GM19238 (cell line): ENCODE measurements at regions not wholly inside any gene's neighbourhood (a gene's known extent, or its start where the extent isn't known, plus 50 kb on each side); places are given as distances from the start of the nearest gene placed in this dataset.

ENCODE experiments used
- DNase-seq: peaks from one replicate; pipeline ENCODE4 v3.0.0; 2011; ENCODE audit warnings: low spot score; ENCODE audit not compliant: insufficient read length

DNA sequence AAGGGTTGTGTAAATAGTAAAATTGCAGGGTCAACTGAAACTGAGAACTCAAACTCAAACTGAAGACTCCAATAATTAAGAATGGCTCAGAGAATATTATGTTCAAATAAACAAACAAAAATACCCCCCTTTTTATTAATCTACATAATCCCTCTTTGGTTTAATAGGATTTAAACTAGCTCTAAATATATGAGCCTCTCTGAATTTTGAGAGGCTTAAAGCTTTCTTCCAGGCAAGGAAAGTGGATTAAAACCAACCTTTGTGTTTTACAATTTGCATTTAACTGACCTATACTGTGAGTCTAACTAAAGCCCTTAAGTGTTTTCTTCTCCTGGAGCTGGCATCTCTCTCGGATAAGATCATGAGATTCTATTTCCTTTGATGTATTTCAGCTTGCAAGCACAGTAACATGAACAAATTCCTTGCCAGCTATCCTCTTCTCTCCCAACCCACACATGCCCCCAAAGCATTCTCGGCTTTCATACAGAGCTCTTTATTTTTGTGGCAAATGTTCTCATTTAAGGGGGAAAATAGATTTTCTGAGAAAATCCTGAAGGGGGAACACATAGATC, 1310.8 kb upstream of the AGA start:
- DNase-seq = no peak

DNA sequence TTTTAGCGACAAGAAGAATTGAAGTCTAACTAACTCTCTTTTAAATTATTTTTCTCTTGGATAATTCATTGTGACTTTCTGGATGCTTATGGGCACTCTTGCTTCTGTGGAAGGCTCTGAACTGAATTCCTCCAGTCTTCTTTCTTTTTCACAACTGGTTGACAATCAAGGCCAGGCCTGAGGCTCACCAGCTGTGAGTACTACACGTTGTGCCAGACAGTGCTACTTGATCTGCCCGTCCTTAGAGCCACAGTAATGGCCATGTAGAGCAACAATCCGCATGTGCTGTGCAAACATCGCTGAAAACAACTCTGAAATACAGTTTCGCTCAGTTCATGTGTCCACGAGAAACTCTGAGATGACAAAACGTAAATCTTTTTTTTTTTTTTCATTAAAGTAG, 1336.3 kb upstream of the AGA start:
- DNase-seq = no peak

DNA sequence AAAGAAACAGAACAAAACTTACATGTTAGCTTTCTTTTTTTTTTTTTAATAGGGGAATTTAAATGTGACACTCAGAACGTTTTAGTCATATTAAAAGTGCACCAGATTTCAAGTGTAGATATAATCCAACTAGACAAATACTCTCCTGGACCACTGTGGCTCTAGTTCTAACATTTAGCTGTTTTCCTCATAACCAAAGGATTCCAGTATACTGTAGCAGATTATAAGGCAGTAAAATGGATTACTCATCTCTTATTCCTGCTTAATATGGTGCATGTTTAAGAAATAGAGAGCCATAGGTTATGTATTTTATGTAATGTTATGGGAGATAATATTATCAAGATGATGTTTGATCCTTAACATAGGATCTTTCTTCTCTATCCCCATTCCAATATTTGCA, 1339.5 kb upstream of the AGA start:
- DNase-seq = no peak

DNA sequence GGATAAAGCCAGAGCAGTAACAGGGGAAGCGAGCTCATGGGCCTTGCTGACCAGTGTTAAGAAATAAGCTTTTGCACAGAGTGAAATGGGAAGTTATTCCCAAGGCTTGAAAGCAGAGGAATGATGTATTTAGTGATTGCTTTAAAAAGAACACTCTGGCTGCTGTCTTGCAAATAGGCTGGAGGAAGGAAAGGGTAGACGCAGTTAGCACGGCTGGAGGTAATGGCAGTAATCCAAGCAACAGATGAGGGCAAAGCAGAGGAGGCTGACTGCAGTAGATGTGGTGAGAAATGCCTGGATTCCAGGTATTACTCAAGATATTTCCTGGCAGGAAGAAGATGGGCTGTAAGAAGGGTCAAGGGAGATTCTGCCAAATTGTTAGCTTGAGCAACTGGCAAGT, 1342.3 kb upstream of the AGA start:
- DNase-seq = no peak

DNA sequence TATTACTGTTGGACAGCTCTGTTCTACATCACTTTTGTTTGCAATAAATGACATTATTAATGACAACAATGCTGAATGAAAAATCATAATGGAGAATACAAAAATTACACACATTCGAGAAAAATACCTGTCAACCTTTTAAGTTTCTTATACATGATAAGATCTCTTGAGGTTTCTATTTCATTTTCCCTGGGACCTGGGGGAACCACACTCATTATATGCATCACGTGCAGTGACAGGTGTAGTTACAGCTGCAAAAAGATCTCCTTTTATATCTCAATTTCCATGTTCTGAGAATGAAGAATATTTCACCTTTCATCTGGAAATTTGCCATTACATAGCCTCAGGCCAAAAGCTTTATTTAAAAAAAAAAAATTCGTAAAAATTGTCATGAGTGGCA, 1347.0 kb upstream of the AGA start:
- DNase-seq = no peak

DNA sequence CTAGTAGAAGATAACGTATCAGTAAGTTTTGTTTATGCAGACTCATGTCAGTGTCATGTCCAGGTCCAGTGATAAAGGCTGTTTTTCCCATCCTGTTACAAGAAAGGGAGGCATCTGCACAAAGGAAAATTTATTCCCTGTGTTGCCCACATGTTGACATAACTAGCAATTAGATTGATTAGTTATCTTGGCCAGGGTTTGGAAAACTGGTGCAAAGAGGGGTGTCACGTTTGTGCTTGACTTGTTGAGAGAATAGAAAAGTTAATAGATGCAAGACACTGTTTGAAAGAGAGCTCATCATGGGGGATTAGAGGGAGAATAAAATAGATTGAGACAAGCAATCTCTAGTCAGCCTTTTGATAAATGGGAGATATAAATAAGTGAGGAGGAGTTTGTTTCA, 1357.0 kb upstream of the AGA start:
- no peak for DNase-seq

DNA sequence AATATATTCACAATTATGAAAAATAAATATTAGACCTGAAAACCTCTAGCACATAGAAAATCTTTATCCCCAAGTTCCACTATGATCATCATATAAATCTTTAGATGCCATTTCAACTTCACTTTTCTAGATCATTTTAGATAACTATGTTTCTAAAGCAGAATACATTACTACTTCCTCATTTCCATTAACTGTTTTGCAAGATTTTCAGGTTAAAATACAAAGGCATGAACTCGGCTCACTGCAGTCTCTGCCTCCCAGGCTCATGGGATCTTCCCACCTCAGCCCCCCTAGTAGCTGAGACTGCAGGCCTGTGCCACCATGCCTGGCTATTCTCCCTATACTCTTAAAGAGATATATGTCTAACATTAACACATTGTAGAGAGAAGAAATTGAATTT, 1365.9 kb upstream of the AGA start:
- no peak for DNase-seq

DNA sequence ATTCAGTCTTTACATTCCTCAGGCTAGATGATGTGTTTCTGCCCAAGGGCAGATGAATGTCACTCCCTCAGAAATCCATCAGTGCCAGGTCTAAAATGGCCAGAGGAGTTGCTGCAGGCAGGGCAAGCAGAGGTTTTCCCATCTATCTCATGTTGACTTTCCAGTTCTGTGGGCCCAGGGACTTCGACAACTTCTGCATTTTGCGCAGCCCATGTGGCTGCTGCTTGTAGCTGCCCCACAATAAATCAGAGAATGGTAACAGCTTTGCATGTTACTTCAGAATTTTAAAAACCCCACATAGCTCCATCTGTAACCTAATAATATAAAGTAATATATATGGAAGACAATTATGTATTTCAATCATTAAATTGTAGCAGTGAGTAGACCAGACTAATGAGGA, 1367.7 kb upstream of the AGA start:
- DNase-seq = no peak

DNA sequence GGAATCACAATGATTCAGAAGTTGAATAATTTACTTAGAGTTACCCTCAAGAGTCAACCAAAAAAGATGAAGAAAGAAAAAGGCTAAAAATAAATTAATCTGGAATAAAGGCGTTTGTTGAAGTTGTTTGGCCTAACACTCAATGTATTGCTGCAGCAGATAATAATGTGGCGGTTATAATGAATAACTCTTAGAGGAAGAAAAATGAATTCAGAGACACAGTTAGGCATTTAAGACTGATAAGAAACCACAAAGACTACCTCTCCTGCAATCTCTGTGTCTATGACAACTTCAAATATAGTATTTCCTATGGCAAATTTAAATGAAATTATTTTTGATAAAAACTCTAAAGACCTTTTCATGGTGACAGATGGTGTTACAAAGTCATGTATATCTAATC, 1369.1 kb upstream of the AGA start:
- no peak for DNase-seq

DNA sequence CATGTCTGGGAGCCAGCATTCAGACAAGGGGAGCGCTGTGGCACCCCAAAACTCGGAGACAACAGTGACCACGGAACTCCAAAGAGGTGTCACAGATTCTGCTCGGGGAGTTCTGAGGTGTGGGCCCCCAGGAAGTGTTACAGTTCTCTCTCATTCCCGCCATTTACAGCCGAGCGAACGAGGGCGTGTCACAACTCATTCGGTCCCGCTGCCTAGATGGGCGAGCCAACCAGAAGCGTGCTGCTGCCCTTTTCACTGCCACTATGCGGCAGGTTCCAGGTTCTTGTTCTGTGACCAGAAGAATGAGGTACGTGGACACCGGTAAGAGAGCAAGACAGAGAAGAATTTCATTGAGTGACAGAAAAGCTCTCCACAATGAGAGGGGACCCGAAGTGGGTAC, 1370.6 kb upstream of the AGA start:
- no peak for DNase-seq

DNA sequence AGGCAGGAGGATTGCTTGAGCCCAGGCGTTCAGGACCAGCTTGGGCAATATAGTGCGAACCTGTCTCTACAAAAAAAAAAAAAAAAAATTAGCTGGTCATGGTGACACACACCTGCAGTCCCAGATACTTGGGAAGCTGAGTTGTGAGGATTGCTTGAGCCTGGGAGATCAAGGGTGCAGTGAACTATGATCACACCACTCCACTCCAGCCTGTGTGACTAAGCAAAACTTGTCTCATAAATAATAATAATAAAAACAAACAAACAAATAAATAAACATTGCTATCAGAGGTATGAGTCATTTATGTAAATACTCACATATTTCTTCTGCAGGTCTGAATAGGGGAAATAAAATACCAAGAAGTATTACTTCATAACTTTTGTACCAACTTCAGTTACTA, 1372.7 kb upstream of the AGA start:
- DNase-seq = no peak

DNA sequence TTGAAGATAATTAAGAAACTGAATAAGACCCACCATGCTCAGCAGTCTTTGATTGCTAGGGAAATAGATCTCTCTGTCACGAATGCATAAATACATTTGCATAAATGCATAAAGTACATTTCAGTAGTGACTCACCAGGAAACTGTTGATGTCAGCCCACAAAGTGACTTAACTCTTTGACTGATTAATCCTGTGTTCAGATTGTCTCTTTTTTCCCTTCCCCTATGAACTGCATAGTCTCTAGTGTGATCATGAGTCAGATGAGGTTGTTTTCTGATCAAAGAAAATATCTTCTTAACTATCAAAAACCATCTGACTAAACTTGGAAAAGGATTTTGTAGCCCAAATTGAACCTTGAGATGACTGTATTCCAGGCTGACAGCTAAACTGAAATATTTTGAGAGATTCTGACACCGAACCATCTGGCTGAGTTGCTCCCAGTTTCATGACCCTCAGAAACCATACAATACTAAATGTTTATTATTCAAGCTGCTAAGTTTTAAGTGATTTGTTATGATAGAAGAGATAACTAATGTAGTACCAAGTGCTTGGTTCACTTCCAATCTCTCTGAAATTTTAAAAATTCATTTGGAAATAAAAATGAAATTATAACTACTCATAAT, 1381.5 kb upstream of the AGA start:
- DNase-seq = no peak

DNA sequence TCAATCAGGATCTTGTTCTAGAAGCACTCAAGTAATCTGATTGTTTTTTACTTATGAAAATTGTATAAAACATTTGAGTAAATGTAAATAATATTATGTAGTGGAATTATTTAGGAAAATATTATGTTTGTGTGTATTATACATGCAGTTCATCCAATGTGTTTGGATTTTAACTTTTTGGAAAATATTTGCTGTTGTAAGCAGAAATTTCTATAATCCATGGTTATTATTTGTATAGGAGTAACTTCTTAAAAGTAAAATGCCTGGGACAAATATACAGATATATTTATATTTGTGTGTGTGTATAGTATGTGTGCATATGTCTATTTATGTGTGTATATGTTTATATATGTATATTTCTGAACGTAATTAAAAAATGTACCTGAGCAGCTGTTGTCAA, 1394.6 kb upstream of the AGA start:
- no peak for DNase-seq

DNA sequence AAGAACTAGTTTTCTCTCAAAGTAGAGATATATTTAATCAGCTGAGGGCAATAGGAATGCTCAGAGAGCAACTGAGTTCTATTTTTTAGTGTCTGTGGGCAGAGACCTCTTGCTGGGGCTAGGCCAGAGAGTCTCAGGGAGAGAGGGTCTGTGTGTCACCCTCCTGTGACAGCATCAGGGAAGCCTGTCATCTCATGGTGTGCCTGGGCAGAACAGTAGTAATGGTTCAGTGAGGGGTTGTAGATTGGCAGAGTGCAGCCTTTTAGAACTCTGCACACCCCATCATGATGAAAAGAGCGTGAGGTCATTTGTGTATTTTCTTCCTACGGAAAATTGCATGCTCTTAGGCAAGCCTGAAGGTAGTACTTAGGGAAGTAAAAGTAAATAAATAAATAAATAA, 1396.5 kb upstream of the AGA start:
- no peak for DNase-seq

DNA sequence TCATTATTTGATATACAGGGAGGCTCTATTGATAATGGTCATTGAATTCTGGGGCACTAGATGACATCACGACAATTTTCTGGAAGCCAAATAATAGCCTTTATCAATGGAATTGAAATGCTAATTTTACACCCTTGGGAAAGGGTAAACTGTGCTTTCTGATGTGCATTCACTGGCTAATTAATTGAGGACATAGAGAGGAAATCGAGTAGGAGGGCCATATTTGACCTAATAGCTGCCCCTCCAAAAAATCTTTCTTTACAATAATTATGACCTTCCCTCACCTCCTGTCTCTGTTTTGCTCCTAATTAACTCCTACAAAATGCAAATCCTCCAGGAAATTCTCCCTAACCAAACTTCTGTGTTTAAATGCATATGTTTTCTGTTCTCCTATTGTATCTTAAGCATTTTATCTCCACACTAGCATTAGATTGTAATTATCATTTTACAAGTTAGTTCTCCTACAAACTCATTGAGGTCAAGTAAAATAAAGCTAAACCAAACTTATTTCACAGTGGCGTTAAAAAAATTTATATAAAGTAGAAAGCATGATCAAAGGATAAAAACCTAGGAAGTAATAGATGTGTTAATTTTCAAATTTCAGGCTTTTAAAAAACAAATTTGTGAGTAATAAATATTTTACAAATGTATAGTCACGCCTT, 1414.0 kb upstream of the AGA start:
- DNase-seq = no peak

DNA sequence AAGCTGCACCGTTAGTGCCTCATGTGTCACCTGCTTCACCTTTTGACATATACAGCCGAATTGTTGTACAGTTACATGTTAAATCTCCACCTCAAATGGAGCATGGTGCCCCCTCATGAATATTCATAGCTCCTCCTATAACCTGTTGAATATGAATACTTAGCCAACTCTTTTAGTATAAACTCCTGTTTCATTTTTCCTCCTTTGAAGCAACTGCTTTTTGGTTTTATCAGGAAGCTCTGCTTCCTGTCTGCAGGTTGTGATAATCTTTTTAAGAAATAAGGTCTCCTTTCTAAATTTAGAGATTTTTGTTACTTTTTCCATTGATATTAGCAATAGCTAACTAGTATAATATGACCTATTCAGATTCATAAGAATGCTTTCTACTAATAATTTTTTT, 1429.2 kb upstream of the AGA start:
- no peak for DNase-seq

DNA sequence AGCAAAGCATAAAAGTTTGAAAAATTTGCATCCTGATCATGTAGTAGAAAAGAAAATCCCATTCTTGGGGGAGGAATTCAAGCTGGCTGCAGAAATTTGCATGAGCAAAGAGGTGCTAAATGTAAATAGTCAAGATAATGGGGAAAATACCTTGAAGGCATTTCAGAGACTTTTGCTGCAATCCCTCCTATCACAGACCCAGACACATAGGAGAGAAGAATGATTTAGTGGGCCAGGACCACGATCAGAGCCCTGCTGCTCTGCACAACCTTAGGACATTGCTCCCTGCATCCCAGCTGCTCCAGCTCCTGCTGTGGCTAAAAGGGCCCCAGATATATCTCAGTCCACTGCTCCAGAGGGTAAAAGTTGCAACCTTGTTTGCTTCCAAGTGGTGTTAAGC, 1439.7 kb upstream of the AGA start:
- no peak for DNase-seq

DNA sequence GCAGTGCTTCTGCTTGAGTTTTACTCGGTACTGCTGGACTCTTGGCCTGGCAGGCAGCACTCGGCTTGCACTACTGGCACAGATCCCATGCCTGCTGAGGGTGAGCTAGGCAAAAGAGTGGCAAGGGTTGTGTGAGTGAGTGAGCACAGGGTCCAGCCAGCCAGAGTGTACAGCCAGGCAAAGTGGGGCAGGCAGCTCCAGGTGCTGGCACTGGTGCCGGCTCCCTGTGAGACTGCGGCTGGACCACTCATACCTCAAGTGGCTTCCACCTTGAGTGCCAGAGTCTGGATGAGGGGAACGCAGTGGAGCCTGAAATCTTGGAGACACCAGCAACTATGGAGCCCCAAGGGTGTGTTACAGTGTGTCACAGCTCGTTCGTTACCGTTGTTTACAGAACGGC, 1451.9 kb upstream of the AGA start:
- DNase-seq = no peak

DNA sequence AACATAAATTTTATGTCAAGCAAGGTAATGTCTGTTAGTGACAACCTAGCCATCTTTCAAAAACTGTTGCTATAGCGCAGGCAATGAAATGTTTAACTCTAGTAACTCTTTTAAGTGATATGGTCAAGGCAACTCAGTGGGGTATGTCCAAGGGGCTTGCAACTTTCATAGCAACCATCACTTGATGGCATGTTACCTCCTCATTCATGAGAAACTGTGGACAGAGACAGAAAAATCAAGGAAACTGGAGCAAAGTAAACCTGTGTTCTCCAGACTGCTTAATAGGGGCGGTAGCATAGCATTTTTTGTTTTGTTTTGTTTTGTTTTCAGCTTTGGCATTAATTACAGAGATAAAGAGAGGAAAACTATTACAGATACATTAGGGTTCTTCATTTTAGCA, 1456.8 kb upstream of the AGA start:
- DNase-seq = no peak

DNA sequence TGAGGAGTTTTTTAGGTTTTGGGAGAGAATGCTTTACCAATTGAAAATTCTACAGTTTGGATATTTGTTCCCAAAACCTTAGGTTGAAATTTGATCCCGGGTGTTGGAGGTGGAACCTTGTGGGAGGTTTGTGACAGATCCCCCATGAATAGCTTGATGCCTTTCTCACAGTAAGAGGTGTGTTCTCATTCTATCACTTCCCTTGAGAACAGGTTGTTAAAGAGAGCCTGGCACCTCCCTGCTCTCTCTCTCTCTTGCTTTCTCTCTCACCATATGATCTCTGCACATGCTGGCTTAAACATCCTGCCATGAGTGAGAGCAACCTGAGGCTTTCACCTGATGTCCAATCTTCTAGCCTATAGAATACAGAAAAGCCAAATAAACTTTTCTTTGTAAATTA, 1475.5 kb upstream of the AGA start:
- no peak for DNase-seq

DNA sequence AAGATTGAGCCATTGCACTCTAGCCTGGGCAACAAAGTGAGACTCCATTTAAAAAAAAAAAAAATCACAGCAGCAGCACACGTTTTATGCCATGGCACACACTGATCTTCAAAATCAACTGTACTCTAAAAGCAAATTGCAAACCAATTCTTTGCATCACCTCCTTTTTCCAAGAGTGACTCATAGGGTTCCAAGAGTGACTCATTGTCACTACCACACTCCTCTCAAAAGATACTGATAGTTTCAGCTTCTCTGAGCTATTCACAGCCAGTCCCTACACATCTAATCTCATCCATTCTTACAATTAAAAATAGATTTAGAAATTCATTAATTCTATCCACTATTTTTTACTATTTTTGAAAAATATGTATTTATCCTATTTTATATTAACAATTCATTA, 1494.9 kb upstream of the AGA start:
- DNase-seq = no peak

DNA sequence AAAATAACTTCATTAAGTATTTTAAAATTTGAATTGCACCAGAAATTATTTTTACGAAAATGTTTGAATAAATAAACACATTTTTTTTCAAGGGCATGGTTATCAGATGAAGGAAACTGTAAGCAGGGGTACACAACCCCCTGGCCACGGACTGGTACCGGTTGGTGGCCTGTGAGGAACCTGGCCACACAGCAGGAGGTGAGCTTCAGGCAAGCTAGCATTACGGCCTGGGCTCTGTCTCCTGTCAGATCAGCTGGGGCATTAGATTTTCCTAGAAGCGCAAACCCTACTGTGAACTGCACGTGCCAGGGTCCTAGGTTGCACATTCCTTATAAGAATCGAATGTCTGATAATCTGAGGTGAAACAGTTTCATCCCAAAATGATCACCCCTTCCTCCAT, 1499.7 kb upstream of the AGA start:
- DNase-seq = no peak

DNA sequence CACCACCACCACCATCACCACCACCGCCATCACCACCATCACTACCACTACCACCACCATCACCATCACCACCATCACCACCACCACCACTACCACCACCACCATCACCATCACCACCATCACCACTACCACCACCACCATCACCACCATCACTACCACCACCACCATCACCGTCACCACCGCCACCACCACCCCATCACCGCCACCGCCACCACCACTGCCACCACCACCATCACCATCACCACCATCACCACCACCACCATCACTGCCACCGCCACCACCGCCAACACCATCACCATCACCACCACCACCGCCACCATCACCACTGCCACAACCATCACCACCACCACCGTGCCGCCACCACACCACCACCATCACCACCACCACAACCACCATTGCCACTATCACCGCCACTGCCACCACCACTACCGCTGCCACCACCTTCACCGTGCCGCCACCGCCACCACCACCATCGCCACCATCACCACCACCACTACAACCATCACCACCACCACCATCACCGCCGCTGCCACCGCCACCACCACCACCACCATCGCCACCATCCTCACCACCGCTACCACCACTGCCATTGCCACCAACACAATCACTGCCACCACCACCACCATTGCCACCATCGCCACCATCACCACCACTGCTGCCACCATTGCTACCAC, 1511.3 kb upstream of the AGA start:
- no peak for DNase-seq
